Body of pancreas (tissue), 4 donors: ENCODE measurements at regions not wholly inside any gene's neighbourhood (a gene's known extent, or its start where the extent isn't known, plus 50 kb on each side); places are given as distances from the start of the nearest gene placed in this dataset.

Experiments
- CTCF ChIP-seq, 7 experiments: fragments of 450-650 bp in 4 of 7; fragments of 200-600 bp in 3 of 7; sonication (generic) in 3 of 7; IDR thresholded peaks; one replicate each; pipeline ENCODE4 v1.5.1; 2016 to 2019; ENCODE audit warnings: antibody characterized with exemption in 7 of 7
- POLR2A ChIP-seq, 3 donors: fragments of 450-650 bp; IDR thresholded peaks; one replicate each; pipeline ENCODE4 v1.6.1; 2016; ENCODE audit warnings: antibody characterized with exemption in 3 of 3, mild to moderate bottlenecking in 2 of 3

GRCh38 chr20:11168026-11168425 lies 494.2 kb upstream of the JAG1 start:
- TF ChIP-seq POLR2A (IDR thresholded peaks at IDR 0.05) (no peak), CTCF (IDR thresholded peaks at IDR 0.05) (no peak)
